GM12875 (cell line): ENCODE measurements at regions not wholly inside any gene's neighbourhood (a gene's known extent, or its start where the extent isn't known, plus 50 kb on each side); places are given as distances from the start of the nearest gene placed in this dataset.

Experiments
- H3K4me3 ChIP-seq: one replicate; pipeline ENCODE4 v1.5.1; 2011; ENCODE audit warnings: low read depth, low read length, control low read depth
- TF ChIP-seq, protein P1 (sequence below): IDR thresholded peaks from 2 replicates; pipeline ENCODE4 v1.5.1; 2011; ENCODE audit warnings: low read depth, mild to moderate bottlenecking, control low read depth, inconsistent platforms, low read length, moderate library complexity, borderline replicate concordance; ENCODE audit not compliant: insufficient read depth

DNA sequence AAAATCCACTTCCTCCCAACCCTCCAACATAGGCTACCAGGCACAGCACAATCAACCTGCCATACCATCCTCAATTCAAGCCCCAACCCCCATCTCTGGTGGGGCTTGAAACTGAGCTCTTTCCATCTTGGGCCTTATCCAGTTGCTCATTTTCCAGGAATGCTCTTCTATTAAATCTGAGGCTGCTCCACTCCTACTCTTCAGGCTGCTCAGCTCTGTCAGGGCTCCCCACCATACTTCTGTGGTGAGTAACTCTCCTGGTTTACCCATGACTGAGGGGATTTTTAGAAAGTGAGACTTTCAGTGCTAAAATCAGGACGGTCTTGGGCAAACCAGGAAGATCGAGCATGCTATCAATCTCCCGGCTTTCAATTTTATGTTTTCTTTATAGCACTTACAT, 512.8 kb downstream of the LMO7 start:
- TF ChIP-seq, protein P1, sequence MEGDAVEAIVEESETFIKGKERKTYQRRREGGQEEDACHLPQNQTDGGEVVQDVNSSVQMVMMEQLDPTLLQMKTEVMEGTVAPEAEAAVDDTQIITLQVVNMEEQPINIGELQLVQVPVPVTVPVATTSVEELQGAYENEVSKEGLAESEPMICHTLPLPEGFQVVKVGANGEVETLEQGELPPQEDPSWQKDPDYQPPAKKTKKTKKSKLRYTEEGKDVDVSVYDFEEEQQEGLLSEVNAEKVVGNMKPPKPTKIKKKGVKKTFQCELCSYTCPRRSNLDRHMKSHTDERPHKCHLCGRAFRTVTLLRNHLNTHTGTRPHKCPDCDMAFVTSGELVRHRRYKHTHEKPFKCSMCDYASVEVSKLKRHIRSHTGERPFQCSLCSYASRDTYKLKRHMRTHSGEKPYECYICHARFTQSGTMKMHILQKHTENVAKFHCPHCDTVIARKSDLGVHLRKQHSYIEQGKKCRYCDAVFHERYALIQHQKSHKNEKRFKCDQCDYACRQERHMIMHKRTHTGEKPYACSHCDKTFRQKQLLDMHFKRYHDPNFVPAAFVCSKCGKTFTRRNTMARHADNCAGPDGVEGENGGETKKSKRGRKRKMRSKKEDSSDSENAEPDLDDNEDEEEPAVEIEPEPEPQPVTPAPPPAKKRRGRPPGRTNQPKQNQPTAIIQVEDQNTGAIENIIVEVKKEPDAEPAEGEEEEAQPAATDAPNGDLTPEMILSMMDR = no peak
- H3K4me3 ChIP-seq = no peak overlapping the region

DNA sequence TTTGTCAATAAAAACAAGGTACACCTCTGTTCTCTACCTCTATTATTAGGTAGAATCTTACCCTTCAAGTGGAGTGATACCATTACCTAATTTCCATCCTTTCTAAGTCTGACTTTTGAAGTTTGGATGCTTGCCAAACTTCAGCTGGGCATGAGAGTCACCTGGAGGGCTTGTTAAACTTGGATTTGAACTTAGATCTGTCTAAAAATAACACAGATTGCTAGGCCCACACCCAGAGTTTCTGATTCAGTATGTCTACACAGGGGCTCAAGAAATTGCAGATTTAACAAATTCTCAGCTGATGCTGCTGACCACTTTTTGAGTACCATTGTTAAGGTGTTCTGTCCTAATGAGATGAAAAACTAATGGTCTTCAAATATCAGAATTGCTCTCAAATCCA, 512.2 kb downstream of the LMO7 start:
- no peak overlapping the region for H3K4me3 ChIP-seq
- TF ChIP-seq, protein P1 = no peak

DNA sequence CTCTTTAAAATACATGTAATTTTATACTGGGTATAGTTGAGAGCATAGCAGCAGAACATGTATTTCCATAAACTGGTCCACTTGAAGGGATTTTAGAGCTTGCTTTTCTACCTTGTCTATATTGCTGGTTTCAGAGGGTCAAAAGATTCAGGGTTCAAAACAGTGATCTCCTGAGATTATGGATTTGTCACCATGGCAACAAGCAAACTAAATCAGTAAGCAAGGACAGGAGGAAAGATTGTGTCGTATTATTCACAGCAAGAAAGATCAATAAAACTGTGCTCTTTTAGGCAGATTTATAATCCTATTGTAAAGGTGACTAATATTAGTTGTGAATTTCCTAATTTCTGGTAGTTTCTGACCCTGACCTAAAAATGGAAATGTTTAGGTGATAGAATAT, 496.4 kb downstream of the LMO7 start:
- H3K4me3 ChIP-seq = no peak overlapping the region
- TF ChIP-seq, protein P1 = no peak

DNA sequence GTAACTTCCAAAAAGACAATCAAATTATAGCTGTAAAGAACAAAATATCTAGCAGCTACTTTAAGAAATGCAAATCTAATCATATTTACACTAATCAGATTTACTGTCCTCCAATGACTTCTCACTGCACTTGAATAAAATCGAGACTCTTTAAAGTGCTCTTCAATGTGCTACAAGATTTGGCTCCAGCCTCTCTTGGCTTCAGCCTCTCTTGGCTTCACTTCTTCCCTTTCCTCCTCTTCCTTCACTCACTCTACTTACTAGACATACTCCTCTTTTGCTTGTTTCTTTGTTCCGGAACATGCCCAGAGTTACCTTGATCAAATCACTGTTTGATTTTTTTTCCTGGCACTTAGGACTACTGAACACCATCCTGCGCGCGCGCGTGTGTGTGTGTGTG, 495.4 kb downstream of the LMO7 start:
- H3K4me3 ChIP-seq = no peak overlapping the region
- TF ChIP-seq, protein P1 = no peak

DNA sequence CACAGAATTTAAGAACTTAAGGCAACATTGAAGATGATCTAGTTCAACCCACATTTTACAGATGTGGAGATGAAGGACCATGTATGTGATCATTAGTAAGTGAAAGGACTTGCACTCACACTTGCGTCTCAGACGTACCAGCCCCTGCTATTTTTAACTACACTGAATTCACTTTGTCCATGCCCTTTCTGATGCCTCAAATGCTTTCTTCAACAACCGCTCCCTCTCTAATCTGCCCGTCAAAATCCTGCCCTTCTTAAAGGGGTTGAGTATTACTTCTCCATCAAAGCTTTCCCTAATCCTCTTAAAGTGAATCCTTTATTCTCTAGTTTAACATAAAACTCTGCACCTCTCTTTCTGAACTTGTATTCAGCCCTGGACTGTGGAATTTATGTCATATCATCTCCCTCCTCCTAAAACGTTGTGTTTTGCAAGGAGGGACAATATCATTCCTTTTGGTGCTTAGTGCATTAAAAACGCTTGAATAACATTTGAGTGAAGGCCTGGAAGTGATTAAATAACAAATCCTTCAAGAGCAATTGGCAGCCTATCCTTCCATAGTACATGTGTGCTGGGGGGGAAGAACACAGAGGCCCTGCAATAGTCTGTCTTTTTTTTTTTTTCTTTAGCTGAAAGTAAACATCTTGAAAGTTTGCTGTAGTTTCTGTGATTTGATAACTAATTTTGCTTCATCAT, 493.3 kb downstream of the LMO7 start:
- TF ChIP-seq, protein P1 = no peak
- no peak overlapping the region for H3K4me3 ChIP-seq

DNA sequence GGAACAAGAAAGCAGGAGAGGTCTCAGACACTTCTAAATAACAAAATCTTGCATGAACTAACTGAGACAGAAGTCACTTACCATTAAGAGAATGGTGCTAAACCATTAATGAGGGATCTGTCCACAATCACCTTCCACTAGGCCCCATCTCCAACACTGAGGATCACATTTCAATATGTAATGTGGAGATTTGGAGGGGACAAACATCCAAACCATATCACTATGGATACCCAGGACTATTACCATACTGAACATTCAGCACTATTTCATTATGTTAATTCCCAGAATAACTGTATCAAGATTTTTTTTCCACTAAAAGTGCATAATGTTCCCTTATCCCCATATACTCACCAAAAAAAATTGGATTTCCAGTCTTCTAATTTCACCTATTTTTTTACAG, 491.8 kb downstream of the LMO7 start:
- no peak overlapping the region for H3K4me3 ChIP-seq
- TF ChIP-seq, protein P1 = no peak

DNA sequence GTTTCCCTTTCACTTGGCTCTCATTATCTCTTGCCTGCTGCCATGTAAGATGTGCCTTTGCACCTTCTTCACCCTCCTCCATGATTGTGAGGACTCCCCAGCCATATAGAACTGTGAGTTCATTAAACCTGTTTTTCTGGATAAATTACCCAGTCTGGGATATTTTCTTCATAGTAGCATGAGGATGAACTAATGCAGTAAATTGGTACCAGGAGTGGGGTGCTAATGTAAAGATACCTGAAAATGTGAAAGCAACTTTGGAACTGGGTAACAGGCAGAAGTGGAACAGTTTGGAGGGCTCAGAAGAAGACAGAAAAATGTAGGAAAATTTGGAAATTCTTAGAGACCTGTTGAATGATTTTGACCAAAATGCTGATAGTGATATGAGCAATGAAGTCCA, 487.4 kb downstream of the LMO7 start:
- TF ChIP-seq, protein P1 = no peak
- no peak overlapping the region for H3K4me3 ChIP-seq
